ENCODE measurements at regions not wholly inside any gene's neighbourhood (a gene's known extent, or its start where the extent isn't known, plus 50 kb on each side); places are given as distances from the start of the nearest gene placed in this dataset.

DNA sequence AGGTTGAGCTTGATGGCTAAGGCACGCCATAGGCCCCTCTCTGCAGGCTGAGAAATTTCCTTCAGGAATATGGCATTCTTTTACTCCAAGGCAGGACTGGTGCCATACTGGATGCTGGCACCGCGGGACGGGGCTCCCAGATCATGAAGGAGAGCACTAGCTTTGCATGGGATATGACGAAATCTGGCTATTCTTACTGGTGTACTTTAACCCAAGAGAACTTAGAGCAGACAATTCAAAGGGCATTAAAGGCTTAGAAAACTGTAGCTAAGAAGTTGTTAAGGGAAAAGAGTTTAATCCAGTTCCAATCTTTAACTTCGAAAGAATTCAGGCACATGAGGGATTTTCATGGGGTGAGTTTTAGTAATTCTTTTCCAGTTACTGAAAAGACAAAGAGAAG, 204.4 kb upstream of the ESRRG start:
- Histone ChIP-seq H3K9me1 (ENCODE audit: control insufficient read depth, insufficient read depth, low read length) (no peaks in the 10 kb centered on the region), H3K27me3 (ENCODE audit: control insufficient read depth in 2 of 2, insufficient read depth in 2 of 2, low read length in 2 of 2) (no peaks in the 10 kb centered on the region), H3K4me1 (replicated peaks in 1 of 2; ENCODE audit: control insufficient read depth in 2 of 2, insufficient read depth in 2 of 2, low read length in 2 of 2) (no peaks in the 10 kb centered on the region), H4K20me1 (replicated peaks; ENCODE audit: control insufficient read depth, insufficient read depth, low read length) (no peaks in the 10 kb centered on the region), H3K36me3 (ENCODE audit: control insufficient read depth, insufficient read depth, low read length) (no peaks in the 10 kb centered on the region), H2AFZ (ENCODE audit: low read depth, low read length) (no peak overlapping the region), H3K79me2 (ENCODE audit: control insufficient read depth, insufficient read depth, low read length) (no peaks in the 10 kb centered on the region), H3K4me2 (ENCODE audit: insufficient read depth, low read length) (no peak overlapping the region), H3K4me3 (no peak overlapping the region), H3K9ac (ENCODE audit: insufficient read depth in 1 of 2, low read depth in 2 of 2, low read length in 2 of 2) (no peak overlapping the region), H3K27ac (ENCODE audit: extremely low read depth, low read depth, low read length) (no peak overlapping the region), H3K9me3 (replicated peaks; ENCODE audit: control insufficient read depth, insufficient read depth, low read depth, low read length) (no peaks in the 10 kb centered on the region)
- ChIA-PET POLR2A (no interaction called here), CTCF (ENCODE audit: low intra/inter-chr PET ratio) (no interaction called here)
- DNase-seq (ENCODE audit: extremely low read depth in 1 of 4, low spot score in 3 of 4): no peak
- BruUV-seq (replicated peaks): no TSS peak
- in situ Hi-C loops (cut with MboI): no loop called here
- 0% methylated on average over 6 of the region's 6 CpGs for WGBS (ENCODE audit: insufficient coverage, low coverage, missing lambda C conversion rate)
- intact Hi-C loops (cut with micrococcal nuclease): no loop called here
- no peak for FAIRE-seq
- ATAC-seq: no peak
- TF ChIP-seq, protein P1, sequence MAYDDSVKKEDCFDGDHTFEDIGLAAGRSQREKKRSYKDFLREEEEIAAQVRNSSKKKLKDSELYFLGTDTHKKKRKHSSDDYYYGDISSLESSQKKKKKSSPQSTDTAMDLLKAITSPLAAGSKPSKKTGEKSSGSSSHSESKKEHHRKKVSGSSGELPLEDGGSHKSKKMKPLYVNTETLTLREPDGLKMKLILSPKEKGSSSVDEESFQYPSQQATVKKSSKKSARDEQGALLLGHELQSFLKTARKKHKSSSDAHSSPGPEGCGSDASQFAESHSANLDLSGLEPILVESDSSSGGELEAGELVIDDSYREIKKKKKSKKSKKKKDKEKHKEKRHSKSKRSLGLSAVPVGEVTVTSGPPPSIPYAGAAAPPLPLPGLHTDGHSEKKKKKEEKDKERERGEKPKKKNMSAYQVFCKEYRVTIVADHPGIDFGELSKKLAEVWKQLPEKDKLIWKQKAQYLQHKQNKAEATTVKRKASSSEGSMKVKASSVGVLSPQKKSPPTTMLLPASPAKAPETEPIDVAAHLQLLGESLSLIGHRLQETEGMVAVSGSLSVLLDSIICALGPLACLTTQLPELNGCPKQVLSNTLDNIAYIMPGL (CRISPR knock-in tag; IDR thresholded peaks at IDR 0.05): no peak
- no peak for TF ChIP-seq HDAC8 (tag; IDR thresholded peaks at IDR 0.05)
- TF ChIP-seq ZNF830 (CRISPR knock-in tag; IDR thresholded peaks at IDR 0.05): no peak
- no peak for TF ChIP-seq FOXJ3 (CRISPR knock-in tag; IDR thresholded peaks at IDR 0.05)
- TF ChIP-seq POLR2H (tag; IDR thresholded peaks at IDR 0.05; ENCODE audit: low read depth): no peak
- TF ChIP-seq MGA (IDR thresholded peaks at IDR 0.05): no peak
- no peak for TF ChIP-seq PTBP1 (IDR thresholded peaks at IDR 0.05; ENCODE audit: low read depth, low read length)
- TF ChIP-seq POLR2G (IDR thresholded peaks at IDR 0.05; ENCODE audit: low read depth, low read length): no peak
